ENCODE measurements at regions not wholly inside any gene's neighbourhood (a gene's known extent, or its start where the extent isn't known, plus 50 kb on each side); places are given as distances from the start of the nearest gene placed in this dataset.

DNA sequence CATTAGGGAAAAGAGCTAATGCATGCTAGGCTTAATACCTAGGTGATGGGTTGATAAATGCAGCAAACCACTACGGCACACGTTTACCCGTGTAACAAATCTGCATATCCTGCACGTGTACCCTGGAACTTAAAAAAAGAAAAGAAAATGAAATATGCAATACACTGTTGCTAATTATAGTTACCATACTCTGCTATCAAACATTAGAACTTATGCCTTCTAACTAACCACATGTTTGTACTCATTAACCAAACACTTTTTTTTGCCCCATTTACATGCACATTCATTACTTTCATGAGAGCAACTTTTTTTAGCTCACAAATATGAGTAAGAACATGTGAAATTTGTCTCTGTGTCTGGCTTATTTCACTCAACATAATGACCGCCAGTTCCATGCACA lies 253.1 kb downstream of the CGGBP1 start:
- Histone ChIP-seq H3K4me2 (ENCODE audit: control insufficient read depth, extremely low read depth, insufficient read depth, low read depth, low read length) (no peak overlapping the region), H4K20me1 (ENCODE audit: control insufficient read depth, extremely low read depth, insufficient read depth, low read length) (no peaks in the 10 kb centered on the region), H3K4me1 (ENCODE audit: control insufficient read depth, extremely low read depth, insufficient read depth, low read length) (no peaks in the 10 kb centered on the region), H3K36me3 (ENCODE audit: control insufficient read depth in 2 of 2, extremely low read depth in 1 of 2, insufficient read depth in 2 of 2, low read length in 2 of 2) (no peaks in the 10 kb centered on the region), H2AFZ (ENCODE audit: control insufficient read depth, low read length) (no peak overlapping the region), H3K9me1 (ENCODE audit: control insufficient read depth, extremely low read depth, insufficient read depth, low read length) (no peaks in the 10 kb centered on the region), H3K9me3 (ENCODE audit: control insufficient read depth, low read depth, low read length) (no peaks in the 10 kb centered on the region), H3K27me3 (ENCODE audit: control insufficient read depth, extremely low read depth, insufficient read depth, low read length) (no peaks in the 10 kb centered on the region), H3K9ac (ENCODE audit: control insufficient read depth, extremely low read depth, insufficient read depth, low read length) (no peak overlapping the region), H3K79me2 (ENCODE audit: control insufficient read depth, insufficient read depth, low read length) (no peaks in the 10 kb centered on the region), H3K4me3 (ENCODE audit: control insufficient read depth in 2 of 3, extremely low read depth in 1 of 3, insufficient read depth in 2 of 3, low read depth in 1 of 3, low read length in 3 of 3) (no peak overlapping the region), H3K27ac (ENCODE audit: control insufficient read depth, insufficient read depth, low read length) (no peak overlapping the region)
- FAIRE-seq (no peak), DNase-seq (ENCODE audit: low read depth, low spot score) (no peak)
- dilution Hi-C loops (cut with MboI; ENCODE audit: extremely low pct_ligation_motif_present, low sequenced_read_pairs): no loop called here
- no peak for TF ChIP-seq EZH2 (IDR thresholded peaks at IDR 0.05; ENCODE audit: low read length)
- TF ChIP-seq, protein P1, sequence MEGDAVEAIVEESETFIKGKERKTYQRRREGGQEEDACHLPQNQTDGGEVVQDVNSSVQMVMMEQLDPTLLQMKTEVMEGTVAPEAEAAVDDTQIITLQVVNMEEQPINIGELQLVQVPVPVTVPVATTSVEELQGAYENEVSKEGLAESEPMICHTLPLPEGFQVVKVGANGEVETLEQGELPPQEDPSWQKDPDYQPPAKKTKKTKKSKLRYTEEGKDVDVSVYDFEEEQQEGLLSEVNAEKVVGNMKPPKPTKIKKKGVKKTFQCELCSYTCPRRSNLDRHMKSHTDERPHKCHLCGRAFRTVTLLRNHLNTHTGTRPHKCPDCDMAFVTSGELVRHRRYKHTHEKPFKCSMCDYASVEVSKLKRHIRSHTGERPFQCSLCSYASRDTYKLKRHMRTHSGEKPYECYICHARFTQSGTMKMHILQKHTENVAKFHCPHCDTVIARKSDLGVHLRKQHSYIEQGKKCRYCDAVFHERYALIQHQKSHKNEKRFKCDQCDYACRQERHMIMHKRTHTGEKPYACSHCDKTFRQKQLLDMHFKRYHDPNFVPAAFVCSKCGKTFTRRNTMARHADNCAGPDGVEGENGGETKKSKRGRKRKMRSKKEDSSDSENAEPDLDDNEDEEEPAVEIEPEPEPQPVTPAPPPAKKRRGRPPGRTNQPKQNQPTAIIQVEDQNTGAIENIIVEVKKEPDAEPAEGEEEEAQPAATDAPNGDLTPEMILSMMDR (optimal IDR thresholded peaks at IDR 0.05 in 1 of 3, IDR thresholded peaks at IDR 0.05 in 1 of 3, conservative IDR thresholded peaks at IDR 0.05 in 1 of 3; ENCODE audit: extremely low read depth in 1 of 3, insufficient read depth in 2 of 3, low read length in 3 of 3): no peak

DNA sequence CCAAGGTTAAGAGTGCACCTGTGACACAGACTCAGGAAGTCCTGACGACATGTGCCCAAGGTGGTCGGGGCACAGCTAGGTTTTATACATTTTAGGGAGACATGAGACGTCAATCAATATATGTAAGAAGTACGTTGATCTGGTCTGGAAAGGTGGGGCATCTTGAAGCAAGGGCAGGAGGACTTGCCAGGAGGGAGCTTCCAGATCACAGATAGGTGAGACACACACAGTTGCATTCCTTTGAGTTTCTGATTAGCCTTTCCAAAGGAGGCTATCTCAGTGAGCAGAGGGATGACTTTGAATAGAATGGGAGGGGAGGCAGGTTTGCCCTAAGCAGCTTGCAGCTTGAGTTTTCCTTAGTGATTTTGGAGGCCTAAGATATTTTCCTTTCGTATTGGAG lies 257.4 kb downstream of the CGGBP1 start:
- no peaks in the 10 kb centered on the region for H3K4me1 ChIP-seq (ENCODE audit: control insufficient read depth, extremely low read depth, insufficient read depth, low read length)
- H3K36me3 ChIP-seq (ENCODE audit: control insufficient read depth in 2 of 2, extremely low read depth in 1 of 2, insufficient read depth in 2 of 2, low read length in 2 of 2): no peaks in the 10 kb centered on the region
- H3K4me2 ChIP-seq (ENCODE audit: control insufficient read depth, extremely low read depth, insufficient read depth, low read depth, low read length): no peak overlapping the region
- H3K9ac ChIP-seq (ENCODE audit: control insufficient read depth, extremely low read depth, insufficient read depth, low read length): no peak overlapping the region
- H2AFZ ChIP-seq (ENCODE audit: control insufficient read depth, low read length): no peak overlapping the region
- no peak for TF ChIP-seq EZH2 (IDR thresholded peaks at IDR 0.05; ENCODE audit: low read length)
- TF ChIP-seq, protein P1 (optimal IDR thresholded peaks at IDR 0.05 in 1 of 3, IDR thresholded peaks at IDR 0.05 in 1 of 3, conservative IDR thresholded peaks at IDR 0.05 in 1 of 3; ENCODE audit: extremely low read depth in 1 of 3, insufficient read depth in 2 of 3, low read length in 3 of 3): no peak
- no peak overlapping the region for H3K4me3 ChIP-seq (ENCODE audit: control insufficient read depth in 2 of 3, extremely low read depth in 1 of 3, insufficient read depth in 2 of 3, low read depth in 1 of 3, low read length in 3 of 3)
- H3K27ac ChIP-seq (ENCODE audit: control insufficient read depth, insufficient read depth, low read length): no peak overlapping the region
- no peaks in the 10 kb centered on the region for H3K27me3 ChIP-seq (ENCODE audit: control insufficient read depth, extremely low read depth, insufficient read depth, low read length)
- no peaks in the 10 kb centered on the region for H3K79me2 ChIP-seq (ENCODE audit: control insufficient read depth, insufficient read depth, low read length)
- H4K20me1 ChIP-seq (ENCODE audit: control insufficient read depth, extremely low read depth, insufficient read depth, low read length): no peaks in the 10 kb centered on the region
- no peaks in the 10 kb centered on the region for H3K9me3 ChIP-seq (ENCODE audit: control insufficient read depth, low read depth, low read length)
- H3K9me1 ChIP-seq (ENCODE audit: control insufficient read depth, extremely low read depth, insufficient read depth, low read length): peaks cover 2% of the 10 kb centered on the region
- FAIRE-seq: no peak
- no peak for DNase-seq (ENCODE audit: low read depth, low spot score)
- dilution Hi-C loops (cut with MboI; ENCODE audit: extremely low pct_ligation_motif_present, low sequenced_read_pairs): no loop called here

All from keratinocyte (primary cell).